ENCODE measurements at regions not wholly inside any gene's neighbourhood (a gene's known extent, or its start where the extent isn't known, plus 50 kb on each side); places are given as distances from the start of the nearest gene placed in this dataset.

GRCh38 chr6:164039954-164040375 is 625.4 kb downstream of the QKI start:
- intact Hi-C loops (cut with DNase I), result no loop called here
- ATAC-seq (peak; percentile 79), DNase-seq (peak; percentile 76)
- no peak overlapping the region for H3K4me3 ChIP-seq
- no peaks in the 10 kb centered on the region for H3K27me3 ChIP-seq
- TF ChIP-seq CTCF (IDR thresholded peaks at IDR 0.05), result no peak
- H3K36me3 ChIP-seq, result no peaks in the 10 kb centered on the region
- no peak overlapping the region for H3K27ac ChIP-seq
- H3K4me1 ChIP-seq, result no peaks in the 10 kb centered on the region
- no peaks in the 10 kb centered on the region for H3K9me3 ChIP-seq

- Histone ChIP-seq H3K4me1 (no peaks in the 10 kb centered on the region), H3K36me3 (no peaks in the 10 kb centered on the region), H3K4me3 (no peak overlapping the region), H3K27me3 (no peaks in the 10 kb centered on the region), H3K9me3 (no peaks in the 10 kb centered on the region), H3K27ac (no peak overlapping the region)
- TF ChIP-seq CTCF (IDR thresholded peaks at IDR 0.05), result no peak
- intact Hi-C loops (cut with DNase I), result no loop called here
- ATAC-seq (no peak), DNase-seq (no peak)
Observed at GRCh38 chr6:164037171-164037870, 622.8 kb downstream of the QKI start.

GRCh38 chr6:164035900-164036485 is 621.5 kb downstream of the QKI start:
- TF ChIP-seq CTCF (IDR thresholded peaks at IDR 0.05), result no peak
- Histone ChIP-seq H3K27me3 (no peaks in the 10 kb centered on the region), H3K4me3 (no peak overlapping the region), H3K36me3 (no peaks in the 10 kb centered on the region), H3K27ac (no peak overlapping the region), H3K4me1 (no peaks in the 10 kb centered on the region), H3K9me3 (no peaks in the 10 kb centered on the region)
- no peak for DNase-seq
- intact Hi-C loops (cut with DNase I), result no loop called here
- no peak for ATAC-seq

GRCh38 chr6:164034602-164035140 is 620.2 kb downstream of the QKI start:
- H3K27ac ChIP-seq, result no peak overlapping the region
- H3K36me3 ChIP-seq, result no peaks in the 10 kb centered on the region
- H3K4me1 ChIP-seq, result no peaks in the 10 kb centered on the region
- TF ChIP-seq CTCF (IDR thresholded peaks at IDR 0.05), result no peak
- no peaks in the 10 kb centered on the region for H3K27me3 ChIP-seq
- DNase-seq, result no peak
- no peak overlapping the region for H3K4me3 ChIP-seq
- ATAC-seq, result no peak
- no peaks in the 10 kb centered on the region for H3K9me3 ChIP-seq
- intact Hi-C loops (cut with DNase I), result no loop called here

- ATAC-seq, result no peak
- Histone ChIP-seq H3K27ac (no peak overlapping the region), H3K9me3 (no peaks in the 10 kb centered on the region), H3K27me3 (no peaks in the 10 kb centered on the region), H3K4me1 (no peaks in the 10 kb centered on the region), H3K36me3 (no peaks in the 10 kb centered on the region), H3K4me3 (no peak overlapping the region)
- DNase-seq, result no peak
- TF ChIP-seq CTCF (IDR thresholded peaks at IDR 0.05), result no peak
- intact Hi-C loops (cut with DNase I), result no loop called here
Observed at GRCh38 chr6:164025180-164025579, 610.7 kb downstream of the QKI start.
